Left ventricle myocardium inferior (tissue), 1 donor: ENCODE measurements at regions not wholly inside any gene's neighbourhood (a gene's known extent, or its start where the extent isn't known, plus 50 kb on each side); places are given as distances from the start of the nearest gene placed in this dataset.

ENCODE experiments used
- DNase-seq: peaks from one replicate; pipeline ENCODE4 v3.0.0-alpha.2; 2020
- H3K27ac ChIP-seq: fragments of 200-600 bp; replicated peaks from 2 replicates; pipeline ENCODE4 v1.8.0; 2021
- H3K27me3 ChIP-seq: fragments of 200-600 bp; 2 replicates; pipeline ENCODE4 v1.8.0; 2021; ENCODE audit warnings: low read depth
- H3K36me3 ChIP-seq: fragments of 200-600 bp; 2 replicates; pipeline ENCODE4 v1.8.0; 2021
- H3K4me1 ChIP-seq: fragments of 200-600 bp; 2 replicates; pipeline ENCODE4 v1.8.0; 2021
- H3K4me3 ChIP-seq: fragments of 200-600 bp; 2 replicates; pipeline ENCODE4 v1.8.0; 2021; ENCODE audit warnings: mild to moderate bottlenecking, moderate library complexity
- H3K9me3 ChIP-seq: fragments of 200-600 bp; replicated peaks from 2 replicates; pipeline ENCODE4 v1.8.0; 2021
- CTCF ChIP-seq: fragments of 200-600 bp; IDR thresholded peaks from 2 replicates; pipeline ENCODE4 v1.8.0; 2021; ENCODE audit warnings: antibody characterized with exemption, mild to moderate bottlenecking, borderline replicate concordance
- intact Hi-C: fragments of 100-400 bp; cut with micrococcal nuclease; formaldehyde crosslinking; loops from one replicate; pipeline ENCODE4 v1.11.0; 2022
- donor health status: DM: no; HTN: yes; CAD: no; lungs with severe emphysema.

GRCh38 chr16:55941552-55941951, 66.4 kb upstream of the CES5A start:
- no peak for DNase-seq
- no peaks in the 10 kb centered on the region for H3K36me3 ChIP-seq
- H3K27me3 ChIP-seq, result peaks cover 4% of the 10 kb centered on the region
- intact Hi-C loops, result loop anchor here (5.0 to 10.0 kb wide), 2 partner anchors 263 to 376 kb away; no protein-coding TSS in a partner anchor
- H3K4me1 ChIP-seq, result peaks cover 3% of the 10 kb centered on the region
- TF ChIP-seq CTCF, result no peak
- H3K4me3 ChIP-seq, result no peak overlapping the region
- H3K9me3 ChIP-seq, result peaks cover 17% of the 10 kb centered on the region
- no peak overlapping the region for H3K27ac ChIP-seq

GRCh38 chr16:55938126-55938525, 63.0 kb upstream of the CES5A start:
- no peaks in the 10 kb centered on the region for H3K4me1 ChIP-seq
- no peaks in the 10 kb centered on the region for H3K27me3 ChIP-seq
- intact Hi-C loops, result no loop called here

GRCh38 chr16:55933038-55933437, 57.9 kb upstream of the CES5A start:
- H3K9me3 ChIP-seq, result no peaks in the 10 kb centered on the region

More at GRCh38 chr16:55938126-55938525, 63.0 kb upstream of the CES5A start:
- TF ChIP-seq CTCF, result no peak
- Histone ChIP-seq H3K27ac (no peak overlapping the region), H3K4me3 (no peak overlapping the region), H3K9me3 (peaks cover 17% of the 10 kb centered on the region), H3K36me3 (no peaks in the 10 kb centered on the region)
- DNase-seq, result no peak

GRCh38 chr16:55930036-55930435, 54.9 kb upstream of the CES5A start:
- no peak for TF ChIP-seq CTCF
- intact Hi-C loops, result no loop called here
- no peaks in the 10 kb centered on the region for H3K27me3 ChIP-seq

More at GRCh38 chr16:55933038-55933437, 57.9 kb upstream of the CES5A start:
- H3K36me3 ChIP-seq, result no peaks in the 10 kb centered on the region
- H3K4me3 ChIP-seq, result no peak overlapping the region
- H3K4me1 ChIP-seq, result no peaks in the 10 kb centered on the region
- no peak overlapping the region for H3K27ac ChIP-seq
- TF ChIP-seq CTCF, result no peak
- DNase-seq, result no peak
- H3K27me3 ChIP-seq, result no peaks in the 10 kb centered on the region
- intact Hi-C loops, result no loop called here

DNA sequence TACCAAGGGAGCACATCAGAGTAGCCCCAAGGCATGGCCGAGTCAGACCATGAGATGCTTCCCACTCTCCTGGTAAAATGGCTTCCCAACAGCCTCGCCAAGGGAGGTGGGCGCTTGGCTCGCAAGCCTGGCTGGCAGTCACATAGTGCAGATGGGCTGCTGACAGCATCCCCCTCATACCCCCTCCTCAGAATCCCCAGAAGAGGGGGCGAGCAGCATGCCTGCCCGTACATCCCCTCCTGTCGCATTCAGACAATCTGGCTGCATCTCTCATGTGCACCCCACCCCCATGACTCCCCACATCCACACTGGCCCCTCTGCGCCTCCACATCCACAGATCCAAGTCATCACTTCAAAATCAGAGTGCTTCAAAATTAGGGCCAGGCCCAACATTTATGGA, 54.0 kb upstream of the CES5A start:
- intact Hi-C loops, result no loop called here
- TF ChIP-seq CTCF, result no peak
- Histone ChIP-seq H3K36me3 (no peaks in the 10 kb centered on the region), H3K27me3 (no peaks in the 10 kb centered on the region), H3K4me1 (no peaks in the 10 kb centered on the region), H3K9me3 (no peaks in the 10 kb centered on the region), H3K27ac (no peak overlapping the region), H3K4me3 (no peak overlapping the region)
- DNase-seq, result no peak

More at GRCh38 chr16:55930036-55930435, 54.9 kb upstream of the CES5A start:
- Histone ChIP-seq H3K36me3 (no peaks in the 10 kb centered on the region), H3K4me1 (no peaks in the 10 kb centered on the region), H3K27ac (no peak overlapping the region), H3K9me3 (no peaks in the 10 kb centered on the region), H3K4me3 (no peak overlapping the region)
- no peak for DNase-seq
